ENCODE measurements at regions not wholly inside any gene's neighbourhood (a gene's known extent, or its start where the extent isn't known, plus 50 kb on each side); places are given as distances from the start of the nearest gene placed in this dataset.

GRCh38 chr16:80407265-80407987, 133.4 kb upstream of the DYNLRB2 start:
- DNase-seq (ENCODE audit: low read depth), result no peak
- no peak for TF ChIP-seq CTCF (IDR thresholded peaks at IDR 0.05; ENCODE audit: low read length, missing control alignments)
- H3K4me3 ChIP-seq (replicated peaks; ENCODE audit: low read depth, low read length), result no peak overlapping the region

GRCh38 chr16:80404847-80405246, 135.9 kb upstream of the DYNLRB2 start:
- no peak for TF ChIP-seq CTCF (IDR thresholded peaks at IDR 0.05; ENCODE audit: low read length, missing control alignments)
- no peak overlapping the region for H3K4me3 ChIP-seq (replicated peaks; ENCODE audit: low read depth, low read length)
- no peak for DNase-seq (ENCODE audit: low read depth)

GRCh38 chr16:80403894-80404293, 136.9 kb upstream of the DYNLRB2 start:
- no peak overlapping the region for H3K4me3 ChIP-seq (replicated peaks; ENCODE audit: low read depth, low read length)
- no peak for TF ChIP-seq CTCF (IDR thresholded peaks at IDR 0.05; ENCODE audit: low read length, missing control alignments)
- DNase-seq (ENCODE audit: low read depth), result no peak

GRCh38 chr16:80390871-80391489, 149.8 kb upstream of the DYNLRB2 start:
- DNase-seq (ENCODE audit: low read depth), result no peak
- no peak overlapping the region for H3K4me3 ChIP-seq (replicated peaks; ENCODE audit: low read depth, low read length)
- TF ChIP-seq CTCF (IDR thresholded peaks at IDR 0.05; ENCODE audit: low read length, missing control alignments), result no peak

- DNase-seq (ENCODE audit: low read depth), result no peak
- no peak for TF ChIP-seq CTCF (IDR thresholded peaks at IDR 0.05; ENCODE audit: low read length, missing control alignments)
- no peak overlapping the region for H3K4me3 ChIP-seq (replicated peaks; ENCODE audit: low read depth, low read length)
These were observed 150.7 kb upstream of the DYNLRB2 start for GRCh38 chr16:80390046-80390445.

GRCh38 chr16:80389338-80389737, 151.5 kb upstream of the DYNLRB2 start:
- DNase-seq (ENCODE audit: low read depth), result no peak
- TF ChIP-seq CTCF (IDR thresholded peaks at IDR 0.05; ENCODE audit: low read length, missing control alignments), result no peak
- no peak overlapping the region for H3K4me3 ChIP-seq (replicated peaks; ENCODE audit: low read depth, low read length)
